ENCODE measurements at regions not wholly inside any gene's neighbourhood (a gene's known extent, or its start where the extent isn't known, plus 50 kb on each side); places are given as distances from the start of the nearest gene placed in this dataset.

DNA sequence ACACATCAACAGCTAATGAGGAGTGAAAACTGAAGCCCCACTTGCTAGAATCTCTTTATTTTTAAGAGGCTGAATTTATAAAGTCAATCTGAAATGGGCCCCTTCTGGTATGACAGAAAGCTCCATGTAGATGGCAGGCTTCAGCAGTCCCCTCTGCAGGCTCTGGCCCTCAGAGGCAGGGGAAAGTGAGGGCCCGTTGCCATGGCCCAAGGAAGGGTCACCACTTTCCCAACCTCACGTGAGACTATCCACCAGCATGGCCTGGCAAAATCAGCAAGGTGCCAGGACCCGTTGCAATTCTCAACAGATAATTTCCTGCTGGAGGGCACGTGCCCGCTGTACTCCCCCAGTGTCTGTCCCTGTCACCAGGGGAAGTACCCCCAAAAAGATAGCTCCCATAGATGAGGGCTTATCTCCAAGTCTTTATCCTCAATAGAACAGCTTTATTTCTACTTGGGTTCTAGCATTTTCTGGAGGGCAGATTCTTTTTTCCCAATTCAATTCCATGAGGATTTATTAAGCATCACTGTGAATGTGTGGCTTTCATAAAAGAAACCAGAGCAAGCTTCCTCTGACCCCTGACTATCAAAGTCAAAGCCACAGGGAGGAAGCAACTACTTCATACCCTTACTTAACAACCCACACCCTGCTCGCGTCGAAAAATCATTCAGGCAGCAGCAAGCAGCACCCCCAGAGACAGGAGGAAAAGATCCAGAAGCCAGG lies 85.4 kb upstream of the FSTL4 start (continued):
- TF ChIP-seq CBX8 (IDR thresholded peaks at IDR 0.05; ENCODE audit: borderline replicate concordance, low read depth, low read length) = no peak
